BLaER1 treated with 17β-estradiol and CSF1 and Interleukin-3, amounts not matched to agents 10 nM and 100 nM (cell line): ENCODE measurements at regions not wholly inside any gene's neighbourhood (a gene's known extent, or its start where the extent isn't known, plus 50 kb on each side); places are given as distances from the start of the nearest gene placed in this dataset.

Experiments
- H3K27ac ChIP-seq, 11 experiments: shearing (Covaris generic); formaldehyde crosslinking; 2 replicates each; pipeline ENCODE4 v1.8.1; 2022
- H3K27me3 ChIP-seq, 11 experiments: shearing (Covaris generic); formaldehyde crosslinking; 2 replicates each; pipeline ENCODE4 v1.8.1; 2022
- H3K36me3 ChIP-seq, 11 experiments: shearing (Covaris generic); formaldehyde crosslinking; 2 replicates each; pipeline ENCODE4 v1.8.1; 2022
- H3K4me1 ChIP-seq, 10 experiments: shearing (Covaris generic); formaldehyde crosslinking; 2 replicates each; pipeline ENCODE4 v1.8.1; 2022
- H3K4me2 ChIP-seq, 11 experiments: shearing (Covaris generic); formaldehyde crosslinking; 2 replicates each; pipeline ENCODE4 v1.8.1; 2022
- H3K4me3 ChIP-seq, 10 experiments: shearing (Covaris generic); formaldehyde crosslinking; 2 replicates each; pipeline ENCODE4 v1.8.1; 2022
- H3K9ac ChIP-seq, 11 experiments: shearing (Covaris generic); formaldehyde crosslinking; 2 replicates each; pipeline ENCODE4 v1.8.1; 2022
- H3K9me3 ChIP-seq, 11 experiments: shearing (Covaris generic); formaldehyde crosslinking; replicated peaks in 1 of 11; 2 replicates each; pipeline ENCODE4 v1.8.1; 2022
- H4K20me1 ChIP-seq, 11 experiments: shearing (Covaris generic); formaldehyde crosslinking; 2 replicates each; pipeline ENCODE4 v1.8.1; 2022
- Cebpa-rat ChIP-seq, 11 experiments: shearing (Covaris generic); IDR thresholded peaks; 2 replicates each; pipeline ENCODE4 v1.8.1; 2022

GRCh38 chr15:69777356-69777755 lies 320.4 kb downstream of the TLE3 start:
- Histone ChIP-seq H3K27me3 (peaks cover 0 to 21% (median 7%) of the 10 kb centered on the region in 11 experiments; a peak in 9 of 22 replicates), H3K36me3 (no peaks in the 10 kb centered on the region), H3K9me3 (peaks cover 0 to 4% (median 0%) of the 10 kb centered on the region in 11 experiments; a peak in 1 of 22 replicates), H3K4me2 (no peak overlapping the region), H3K27ac (no peak overlapping the region), H3K4me3 (no peak overlapping the region), H4K20me1 (peaks cover 0 to 3% (median 0%) of the 10 kb centered on the region in 11 experiments; a peak in 1 of 22 replicates), H3K4me1 (peaks cover 7 to 19% (median 16%) of the 10 kb centered on the region in 10 experiments), H3K9ac (no peak overlapping the region)
- TF ChIP-seq Cebpa-rat (IDR thresholded peaks at IDR 0.05): no peak

GRCh38 chr15:69780374-69780773 lies 317.3 kb downstream of the TLE3 start:
- TF ChIP-seq Cebpa-rat (IDR thresholded peaks at IDR 0.05): no peak

GRCh38 chr15:69780981-69781380 lies 316.7 kb downstream of the TLE3 start:
- no peak for TF ChIP-seq Cebpa-rat (IDR thresholded peaks at IDR 0.05)
- no peaks in the 10 kb centered on the region for H3K9me3 ChIP-seq

More at GRCh38 chr15:69780374-69780773, 317.3 kb downstream of the TLE3 start:
- H4K20me1 ChIP-seq: peaks cover 0 to 8% (median 0%) of the 10 kb centered on the region in 11 experiments; a peak in 1 of 22 replicates
- peaks cover 0 to 26% (median 7%) of the 10 kb centered on the region in 11 experiments; a peak in 9 of 22 replicates for H3K27me3 ChIP-seq
- H3K36me3 ChIP-seq: no peaks in the 10 kb centered on the region
- H3K4me1 ChIP-seq: peaks cover 7 to 19% (median 16%) of the 10 kb centered on the region in 10 experiments
- H3K27ac ChIP-seq: no peak overlapping the region
- H3K9me3 ChIP-seq: no peaks in the 10 kb centered on the region
- no peak overlapping the region for H3K4me3 ChIP-seq
- H3K4me2 ChIP-seq: peak overlapping the region in 2 of 11 experiments; percentile 36 to 59; a peak in 2 of 22 replicates
- no peak overlapping the region for H3K9ac ChIP-seq

GRCh38 chr15:69781411-69782125 lies 316.1 kb downstream of the TLE3 start:
- H4K20me1 ChIP-seq: peaks cover 0 to 8% (median 0%) of the 10 kb centered on the region in 11 experiments; a peak in 1 of 22 replicates
- H3K27me3 ChIP-seq: peaks cover 0 to 26% (median 7%) of the 10 kb centered on the region in 11 experiments; a peak in 9 of 22 replicates
- TF ChIP-seq Cebpa-rat (IDR thresholded peaks at IDR 0.05): no peak
- no peak overlapping the region for H3K9ac ChIP-seq
- H3K4me1 ChIP-seq: peaks cover 7 to 19% (median 16%) of the 10 kb centered on the region in 10 experiments
- no peak overlapping the region for H3K27ac ChIP-seq
- H3K4me3 ChIP-seq: no peak overlapping the region
- no peaks in the 10 kb centered on the region for H3K9me3 ChIP-seq
- no peaks in the 10 kb centered on the region for H3K36me3 ChIP-seq
- H3K4me2 ChIP-seq: peak overlapping the region; percentile 8 to 60 (median 36)

More at GRCh38 chr15:69780981-69781380, 316.7 kb downstream of the TLE3 start:
- Histone ChIP-seq H3K4me3 (no peak overlapping the region), H3K27me3 (peaks cover 0 to 26% (median 7%) of the 10 kb centered on the region in 11 experiments; a peak in 9 of 22 replicates), H3K36me3 (no peaks in the 10 kb centered on the region), H3K4me1 (peaks cover 7 to 19% (median 16%) of the 10 kb centered on the region in 10 experiments), H3K4me2 (peak overlapping the region in 9 of 11 experiments; percentile 6 to 60 (median 36); a peak in 12 of 22 replicates), H3K27ac (no peak overlapping the region), H4K20me1 (peaks cover 0 to 8% (median 0%) of the 10 kb centered on the region in 11 experiments; a peak in 1 of 22 replicates), H3K9ac (no peak overlapping the region)

- H3K9me3 ChIP-seq: no peaks in the 10 kb centered on the region
- H3K4me1 ChIP-seq: peaks cover 7 to 19% (median 16%) of the 10 kb centered on the region in 10 experiments
- H3K9ac ChIP-seq: no peak overlapping the region
- TF ChIP-seq Cebpa-rat (IDR thresholded peaks at IDR 0.05): no peak
- no peak overlapping the region for H3K4me3 ChIP-seq
- H4K20me1 ChIP-seq: peaks cover 0 to 8% (median 0%) of the 10 kb centered on the region in 11 experiments; a peak in 1 of 22 replicates
- no peaks in the 10 kb centered on the region for H3K36me3 ChIP-seq
- no peak overlapping the region for H3K27ac ChIP-seq
- H3K4me2 ChIP-seq: peak overlapping the region; percentile 8 to 59 (median 36); a peak in 19 of 22 replicates
- peaks cover 0 to 26% (median 7%) of the 10 kb centered on the region in 11 experiments; a peak in 9 of 22 replicates for H3K27me3 ChIP-seq
These were observed 315.5 kb downstream of the TLE3 start for GRCh38 chr15:69782139-69782658.

GRCh38 chr15:69782809-69783208 lies 314.9 kb downstream of the TLE3 start:
- no peak overlapping the region for H3K4me3 ChIP-seq
- H3K27ac ChIP-seq: no peak overlapping the region
- TF ChIP-seq Cebpa-rat (IDR thresholded peaks at IDR 0.05): no peak
- H3K4me2 ChIP-seq: no peak overlapping the region
- no peaks in the 10 kb centered on the region for H3K9me3 ChIP-seq
- peaks cover 0 to 9% (median 0%) of the 10 kb centered on the region in 11 experiments; a peak in 1 of 22 replicates for H4K20me1 ChIP-seq
- H3K27me3 ChIP-seq: peaks cover 0 to 26% (median 7%) of the 10 kb centered on the region in 11 experiments; a peak in 9 of 22 replicates
- peaks cover 7 to 19% (median 16%) of the 10 kb centered on the region in 10 experiments for H3K4me1 ChIP-seq
- no peaks in the 10 kb centered on the region for H3K36me3 ChIP-seq
- H3K9ac ChIP-seq: no peak overlapping the region

- H3K9me3 ChIP-seq: no peaks in the 10 kb centered on the region
- no peak for TF ChIP-seq Cebpa-rat (IDR thresholded peaks at IDR 0.05)
- no peak overlapping the region for H3K4me3 ChIP-seq
- H3K4me2 ChIP-seq: no peak overlapping the region
- H3K36me3 ChIP-seq: no peaks in the 10 kb centered on the region
- H3K9ac ChIP-seq: no peak overlapping the region
- H4K20me1 ChIP-seq: peaks cover 0 to 13% (median 0%) of the 10 kb centered on the region in 11 experiments; a peak in 2 of 22 replicates
- H3K4me1 ChIP-seq: peaks cover 7 to 19% (median 16%) of the 10 kb centered on the region in 10 experiments
- peaks cover 0 to 24% (median 7%) of the 10 kb centered on the region in 11 experiments; a peak in 9 of 22 replicates for H3K27me3 ChIP-seq
- H3K27ac ChIP-seq: no peak overlapping the region
These were observed 314.5 kb downstream of the TLE3 start for GRCh38 chr15:69783211-69783610.

- no peaks in the 10 kb centered on the region for H3K36me3 ChIP-seq
- H3K27me3 ChIP-seq: peaks cover 0 to 17% (median 7%) of the 10 kb centered on the region in 11 experiments; a peak in 7 of 22 replicates
- H3K4me1 ChIP-seq: peaks cover 7 to 19% (median 16%) of the 10 kb centered on the region in 10 experiments
- H3K9ac ChIP-seq: no peak overlapping the region
- H3K4me3 ChIP-seq: no peak overlapping the region
- peaks cover 0 to 13% (median 0%) of the 10 kb centered on the region in 11 experiments; a peak in 2 of 22 replicates for H4K20me1 ChIP-seq
- H3K4me2 ChIP-seq: no peak overlapping the region
- H3K27ac ChIP-seq: no peak overlapping the region
- no peaks in the 10 kb centered on the region for H3K9me3 ChIP-seq
- no peak for TF ChIP-seq Cebpa-rat (IDR thresholded peaks at IDR 0.05)
These were observed 312.7 kb downstream of the TLE3 start for GRCh38 chr15:69784798-69785566.
